COLO668 (cell line): ENCODE measurements at regions not wholly inside any gene's neighbourhood (a gene's known extent, or its start where the extent isn't known, plus 50 kb on each side); places are given as distances from the start of the nearest gene placed in this dataset.

ENCODE experiments used
- DNase-seq: peaks from one replicate; lab custom pipeline; 2025; ENCODE audit not compliant: unreplicated experiment; lab: John Stamatoyannopoulos, UW

DNA sequence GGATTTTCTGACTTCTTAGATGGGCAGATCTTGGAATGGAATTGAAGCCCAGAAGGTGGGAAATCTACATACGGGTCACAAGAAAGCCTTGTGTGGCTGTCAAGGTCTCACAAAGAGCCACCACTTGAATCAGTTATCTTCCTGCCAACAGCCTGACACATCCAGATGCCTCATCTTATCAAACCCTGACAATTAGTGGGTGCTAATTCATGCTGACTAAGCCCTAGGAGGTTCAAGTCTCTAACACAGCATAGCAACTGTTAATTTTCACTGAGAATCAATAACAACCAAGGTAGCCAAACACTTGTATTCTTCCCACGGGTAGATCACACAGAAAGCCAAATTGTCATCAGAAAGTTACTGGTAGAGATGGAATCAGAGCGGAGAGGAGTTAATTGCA, 222.2 kb downstream of the TMEM167A start:
- no peak for DNase-seq

DNA sequence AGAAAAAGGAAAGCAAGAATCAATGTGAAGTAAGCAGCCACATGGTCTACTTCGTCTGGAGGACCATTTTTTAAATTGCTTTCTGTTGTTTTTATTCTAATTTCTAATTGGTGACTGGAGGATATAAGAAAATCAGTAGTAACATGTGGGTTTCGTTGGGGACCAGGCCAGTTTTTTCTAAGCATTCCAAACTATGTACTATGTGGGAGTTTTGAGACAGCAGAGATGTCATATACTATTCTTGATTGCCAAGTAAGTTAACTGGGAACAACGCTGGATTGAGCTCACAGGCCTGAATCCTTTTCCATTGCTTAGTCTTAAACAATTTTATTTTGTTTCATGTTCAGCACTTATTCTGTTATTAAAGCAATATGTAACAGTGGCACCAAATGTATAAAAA, 225.7 kb downstream of the TMEM167A start:
- no peak for DNase-seq

GRCh38 chr5:82850393-82850792, 226.8 kb downstream of the TMEM167A start:
- DNase-seq, result no peak

DNA sequence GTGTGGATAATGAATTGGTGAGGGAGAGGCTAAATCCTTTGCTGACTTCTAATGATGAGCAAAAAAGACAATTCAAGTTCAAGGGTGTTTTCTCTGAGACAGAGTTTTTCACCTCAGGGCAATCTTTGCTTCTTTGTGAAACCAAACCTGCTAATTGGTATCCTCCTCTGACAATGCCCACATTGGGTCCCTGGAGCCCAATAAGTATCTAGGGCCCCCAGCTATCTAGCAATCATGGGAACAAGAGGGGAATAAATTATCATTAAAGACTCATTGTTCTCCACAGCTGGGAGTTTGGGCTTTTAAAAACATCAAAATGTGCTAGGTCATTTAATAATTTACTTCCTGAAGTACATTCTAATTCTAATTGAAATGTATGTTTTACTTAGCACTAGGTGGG, 227.3 kb downstream of the TMEM167A start:
- no peak for DNase-seq

GRCh38 chr5:82847562-82847961, 229.6 kb downstream of the TMEM167A start:
- no peak for DNase-seq

- DNase-seq, result no peak
Observed at GRCh38 chr5:82839881-82840280, 237.3 kb downstream of the TMEM167A start.

- no peak for DNase-seq
Observed at GRCh38 chr5:82835488-82835887, 241.7 kb downstream of the TMEM167A start.

GRCh38 chr5:82834151-82834550, 243.0 kb downstream of the TMEM167A start:
- DNase-seq, result no peak

DNA sequence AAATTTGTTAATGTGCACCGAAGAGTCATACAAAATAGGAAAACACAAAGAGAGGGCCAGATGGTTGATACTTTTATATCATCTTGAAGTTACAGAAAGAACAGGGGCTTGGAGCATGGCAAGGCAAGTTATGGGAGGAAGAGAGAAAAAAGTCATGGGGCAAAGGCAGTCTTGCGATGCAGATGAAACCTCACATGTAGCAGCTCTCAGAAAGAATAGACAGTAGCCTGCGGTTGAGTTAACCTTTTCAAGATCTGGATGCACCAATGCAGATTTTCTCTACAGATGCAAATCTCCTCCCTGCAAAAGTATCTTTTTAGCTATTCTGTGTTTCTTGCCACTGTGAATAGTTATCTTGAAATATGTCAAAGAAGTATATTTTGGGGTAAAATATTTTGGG, 243.9 kb downstream of the TMEM167A start:
- no peak for DNase-seq

DNA sequence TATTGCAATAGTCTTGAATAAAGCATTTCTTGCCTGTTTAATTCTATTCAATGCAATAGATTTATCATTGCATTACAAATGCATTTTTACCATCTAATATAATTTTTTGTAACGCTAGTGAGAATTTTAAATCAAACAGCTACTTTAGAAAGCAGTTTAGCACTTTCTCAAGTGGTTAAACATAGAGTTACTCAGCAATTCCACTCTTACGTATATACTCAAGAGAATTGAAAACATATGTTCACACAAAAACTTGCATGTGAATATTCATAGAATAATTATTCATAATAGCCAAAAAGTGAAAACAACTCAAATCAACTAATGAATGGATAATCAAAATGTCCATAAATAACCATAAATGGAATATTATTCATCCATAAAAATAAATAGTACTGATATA, 244.7 kb downstream of the TMEM167A start:
- DNase-seq, result no peak

GRCh38 chr5:82828211-82828610, 249.0 kb downstream of the TMEM167A start:
- DNase-seq, result no peak

DNA sequence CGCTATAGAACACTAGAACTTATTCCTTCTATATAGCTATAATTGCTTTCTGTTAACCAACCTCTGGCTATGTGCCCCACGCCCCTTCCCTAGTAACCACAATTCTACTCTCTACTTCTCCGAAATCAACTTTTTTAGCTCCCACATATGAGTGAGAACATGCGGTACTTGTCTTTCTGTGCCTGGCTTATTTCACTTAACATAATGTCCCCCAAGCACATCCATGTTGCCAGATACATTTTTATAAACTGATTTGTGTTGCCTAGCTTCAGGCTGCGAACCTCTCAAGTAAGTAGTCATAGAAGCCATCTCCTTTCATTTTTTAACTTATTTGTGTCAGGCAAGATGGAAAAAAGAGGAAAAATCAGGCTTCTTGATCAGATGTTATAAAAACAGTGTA, 249.5 kb downstream of the TMEM167A start:
- no peak for DNase-seq

GRCh38 chr5:82822634-82822927, 254.6 kb downstream of the TMEM167A start:
- DNase-seq, result no peak

DNA sequence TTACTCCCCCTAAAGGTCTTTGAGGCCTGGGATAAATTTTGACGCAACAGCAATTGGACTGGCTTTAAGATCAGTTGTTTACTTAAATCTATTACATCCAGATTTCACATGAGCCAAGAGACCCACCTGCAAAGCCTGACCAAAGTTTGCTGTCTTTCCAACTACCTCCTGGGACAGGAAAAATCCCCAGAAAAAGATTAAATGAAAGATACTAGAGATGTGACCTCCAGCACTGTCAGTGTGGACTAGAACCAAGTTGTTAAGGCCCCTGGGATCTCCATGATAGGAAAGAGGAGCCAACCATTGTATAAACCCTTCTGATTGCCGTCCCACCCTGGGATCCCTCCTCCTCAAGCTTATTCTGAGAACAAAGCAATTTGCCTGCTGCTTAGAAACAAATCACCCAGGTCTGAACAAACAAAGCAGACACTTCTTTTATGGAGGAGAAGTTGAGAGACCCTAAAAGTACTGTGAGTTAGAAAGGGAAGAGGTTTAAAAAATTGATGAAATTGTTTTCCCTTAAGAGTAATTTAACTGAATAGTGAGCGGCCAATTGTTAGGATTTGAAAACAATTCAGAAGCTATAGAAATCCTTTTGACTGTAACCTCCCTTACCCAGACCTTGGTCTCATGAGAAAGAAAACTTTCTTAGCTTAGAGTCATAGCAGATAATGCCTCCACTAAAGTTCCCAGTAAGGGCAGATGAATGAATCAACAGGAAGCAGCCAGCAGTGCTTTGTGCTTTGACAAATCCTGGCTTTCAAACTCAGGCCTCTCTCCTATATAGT, 255.2 kb downstream of the TMEM167A start:
- no peak for DNase-seq

- DNase-seq, result no peak
Observed at GRCh38 chr5:82820961-82821845, 256.0 kb downstream of the TMEM167A start.

GRCh38 chr5:82820188-82820587, 257.0 kb downstream of the TMEM167A start:
- DNase-seq, result no peak

DNA sequence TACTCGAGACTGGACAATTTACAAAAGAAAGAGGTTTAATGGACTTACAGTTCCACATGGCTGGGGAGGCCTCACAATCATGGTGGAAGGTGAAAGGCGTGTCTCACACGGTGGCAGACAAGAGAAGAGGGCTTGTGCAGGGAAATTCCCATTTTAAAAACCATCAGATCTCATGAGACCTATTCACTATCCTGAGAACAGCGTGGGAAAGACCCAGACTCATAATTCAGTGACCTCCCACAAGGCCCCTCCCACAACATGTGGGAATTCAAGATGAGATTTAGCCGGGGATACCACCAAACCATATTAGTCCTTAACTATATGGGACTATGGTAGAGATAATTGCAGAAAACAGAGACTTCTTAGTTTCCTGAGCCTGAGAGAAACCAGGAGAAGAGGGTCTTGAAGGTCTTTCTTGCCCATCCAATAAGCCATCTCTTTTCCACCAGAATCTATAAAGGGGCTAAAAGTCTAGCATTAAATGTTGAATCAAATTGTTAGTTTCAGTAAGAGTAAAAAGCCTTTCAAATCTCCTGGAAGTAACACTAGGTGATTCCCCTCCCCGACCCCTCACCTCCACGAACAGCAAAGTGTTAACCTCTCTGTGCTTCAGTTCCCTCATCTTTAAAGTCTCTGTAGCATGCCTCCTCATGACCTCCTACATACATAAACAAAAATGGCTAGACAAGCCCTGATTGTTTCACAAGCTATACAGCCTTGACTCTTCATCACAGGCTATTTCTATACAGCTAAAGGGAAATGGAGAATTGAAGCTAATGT, 259.1 kb downstream of the TMEM167A start:
- DNase-seq, result no peak

GRCh38 chr5:82816926-82817325, 260.3 kb downstream of the TMEM167A start:
- DNase-seq, result no peak

GRCh38 chr5:82815871-82816270, 261.3 kb downstream of the TMEM167A start:
- no peak for DNase-seq

DNA sequence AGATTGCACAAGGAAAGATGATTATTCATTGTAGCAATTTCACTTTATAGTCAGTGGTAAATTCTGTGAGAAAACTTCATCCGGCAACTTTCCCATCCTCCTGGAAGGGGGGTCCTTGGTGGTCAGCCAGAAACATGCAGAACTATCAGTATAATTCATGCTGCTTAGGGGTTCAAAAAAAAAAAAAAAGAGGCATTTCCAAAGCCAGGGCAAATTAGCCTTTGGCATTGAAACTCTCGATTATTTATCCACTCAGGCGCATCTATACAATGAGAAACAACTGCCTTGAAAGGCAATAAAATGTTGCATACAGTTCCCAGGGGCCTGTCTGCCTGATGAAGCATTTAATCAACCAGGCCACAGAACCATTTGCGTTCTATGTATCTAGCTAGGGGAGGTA, 263.3 kb downstream of the TMEM167A start:
- no peak for DNase-seq

DNA sequence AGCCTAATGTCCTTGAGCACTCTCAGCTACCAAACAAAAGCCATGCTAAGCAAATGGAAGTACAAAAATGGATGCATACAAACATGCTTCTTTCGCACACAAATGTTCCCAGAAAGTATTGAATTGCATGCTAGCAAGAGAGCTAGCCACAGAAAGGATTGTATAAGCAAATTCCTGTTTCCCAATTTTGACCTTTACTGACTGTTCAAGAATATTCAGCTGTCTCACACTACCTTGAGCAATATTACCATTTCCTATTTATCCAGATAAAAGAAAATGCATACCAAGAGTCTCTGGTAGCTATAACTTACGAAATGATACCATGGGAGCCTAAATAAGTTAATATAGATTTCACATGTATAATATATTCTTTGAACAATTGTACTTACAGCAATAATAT, 264.6 kb downstream of the TMEM167A start:
- no peak for DNase-seq

DNA sequence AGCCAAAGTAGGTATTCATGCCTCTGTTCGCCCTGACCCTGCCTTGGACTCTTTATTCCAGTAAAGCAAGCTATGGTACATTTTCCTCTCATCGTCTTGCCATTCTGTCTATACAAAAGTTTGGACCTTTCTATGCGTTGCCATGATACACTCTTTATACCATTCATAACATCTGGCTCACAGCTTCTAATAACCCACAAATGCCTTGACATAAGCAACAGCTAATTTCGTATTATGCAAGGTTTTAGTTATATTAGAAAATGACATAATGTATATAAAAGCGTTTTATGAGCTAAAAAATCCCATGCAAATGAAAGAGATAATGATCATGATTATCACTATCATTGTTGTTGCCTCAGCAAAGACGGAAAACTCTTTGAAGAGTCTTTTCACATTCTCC, 265.7 kb downstream of the TMEM167A start:
- DNase-seq, result no peak
